HuH-7 (cell line): ENCODE measurements at regions not wholly inside any gene's neighbourhood (a gene's known extent, or its start where the extent isn't known, plus 50 kb on each side); places are given as distances from the start of the nearest gene placed in this dataset.
"Not testable (repeated sequence)": the region's sequence is repeated elsewhere in the genome, so short reads cannot be mapped to it uniquely, and the experiment has no call there.

Experiments
- DNase-seq: peaks from one replicate; pipeline ENCODE4 v3.0.0; 2011; ENCODE audit warnings: low spot score

GRCh38 chr2:147015591-147015990, 829.2 kb upstream of the ACVR2A start:
- DNase-seq: no peak

GRCh38 chr2:147013696-147014392, 831.0 kb upstream of the ACVR2A start:
- no peak for DNase-seq

- no peak for DNase-seq
These were observed 836.3 kb upstream of the ACVR2A start for GRCh38 chr2:147008481-147008880.

- DNase-seq: no peak
These were observed 838.1 kb upstream of the ACVR2A start for GRCh38 chr2:147006736-147007141.

DNA sequence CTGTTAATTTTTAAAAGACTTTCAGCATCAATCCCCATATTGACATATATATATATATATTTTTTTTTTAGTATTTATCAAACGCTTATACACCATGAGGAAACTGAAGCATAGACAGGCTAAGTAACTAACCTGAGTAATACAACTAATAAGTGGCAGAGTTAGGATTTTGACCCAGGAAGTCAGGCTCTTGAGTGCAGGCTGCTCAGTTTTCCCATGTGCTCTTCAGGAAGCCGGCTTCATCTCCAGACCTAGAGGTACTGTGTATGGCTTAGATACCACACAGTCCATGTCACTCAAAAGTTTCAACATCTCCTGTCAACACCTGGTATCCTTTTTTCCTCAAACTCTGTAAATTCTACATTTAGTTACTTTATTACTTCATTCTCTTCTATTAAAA, 841.7 kb upstream of the ACVR2A start:
- DNase-seq: no peak

- DNase-seq: no peak
These were observed 842.6 kb upstream of the ACVR2A start for GRCh38 chr2:147002256-147002655.

GRCh38 chr2:147001061-147001460, 843.8 kb upstream of the ACVR2A start:
- DNase-seq: no peak

DNA sequence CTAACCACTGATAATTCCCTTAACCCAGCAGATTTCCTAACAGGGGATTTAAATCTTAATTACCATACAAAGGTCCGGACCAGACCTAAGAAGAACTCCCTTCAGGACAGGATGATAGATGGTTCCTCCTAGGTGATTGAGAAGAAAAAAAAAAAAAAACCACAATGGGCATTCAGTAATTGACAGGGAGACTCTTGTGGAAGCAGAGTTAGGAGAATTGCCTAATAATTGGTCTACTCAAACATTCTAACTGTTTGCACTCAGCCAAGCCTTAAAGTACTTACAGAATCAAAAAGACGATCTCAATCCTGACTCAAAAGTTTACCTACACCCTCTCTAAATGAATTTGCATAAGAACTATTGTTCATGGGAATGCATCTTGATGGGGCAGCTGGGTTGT, 844.7 kb upstream of the ACVR2A start:
- not testable (repeated sequence) for DNase-seq

DNA sequence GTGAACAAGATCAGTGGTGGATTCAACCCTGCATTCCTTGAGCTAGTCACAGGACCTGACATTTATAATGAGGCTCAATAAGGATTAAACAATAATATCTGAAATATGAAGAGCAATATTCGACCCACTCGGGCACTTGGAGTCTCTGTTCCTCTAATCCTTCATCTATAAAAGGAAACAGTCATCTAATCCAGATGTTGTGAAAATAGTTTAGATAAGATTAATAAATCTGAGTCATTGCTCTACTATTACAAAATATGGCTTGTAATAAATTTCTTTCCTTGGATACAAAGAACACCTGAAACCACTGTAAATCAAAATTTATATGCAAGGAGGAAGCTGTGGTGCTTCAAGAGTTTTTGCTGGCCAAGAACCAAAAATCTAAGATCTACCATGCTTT, 846.9 kb upstream of the ACVR2A start:
- no peak for DNase-seq

- no peak for DNase-seq
These were observed 847.3 kb upstream of the ACVR2A start for GRCh38 chr2:146997488-146997887.

DNA sequence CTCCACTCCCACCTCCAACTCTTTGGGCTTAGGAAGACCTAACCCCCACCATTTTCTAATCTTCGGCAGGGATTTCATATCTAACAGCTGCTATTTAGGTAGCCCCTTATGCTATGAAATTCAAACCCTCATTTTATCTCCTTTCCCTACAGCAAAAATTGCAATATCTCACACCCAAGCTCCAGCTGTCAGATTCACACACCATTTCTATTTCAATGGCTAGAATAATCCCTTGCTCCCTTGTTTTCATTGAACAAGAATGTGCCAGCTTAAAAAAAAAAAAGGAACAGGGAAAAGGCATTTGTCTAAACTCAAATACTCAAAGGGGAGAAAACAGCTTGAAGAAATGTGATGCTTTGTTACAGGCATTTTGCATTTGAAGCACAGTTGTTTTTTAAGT, 850.6 kb upstream of the ACVR2A start:
- DNase-seq: no peak

DNA sequence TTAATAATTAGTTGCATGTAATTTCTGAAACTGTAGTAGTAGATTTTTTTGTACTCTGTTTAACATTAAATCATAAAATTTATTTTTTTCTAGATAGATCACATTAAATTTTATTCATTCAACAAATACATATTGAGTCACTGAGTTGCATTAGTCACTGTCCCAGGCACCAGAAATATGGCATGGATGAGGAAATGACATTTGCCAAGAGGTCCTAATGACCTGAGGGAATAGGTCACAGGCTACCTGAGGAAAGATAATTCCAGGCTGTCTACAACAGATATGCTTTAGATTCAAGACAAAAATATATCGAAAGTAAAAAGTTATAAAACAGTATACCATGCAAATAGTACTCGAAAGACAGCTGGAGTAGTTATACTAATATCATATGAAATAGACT, 852.4 kb upstream of the ACVR2A start:
- DNase-seq: no peak

GRCh38 chr2:146992057-146992456, 852.8 kb upstream of the ACVR2A start:
- DNase-seq: no peak

GRCh38 chr2:146990311-146991054, 854.3 kb upstream of the ACVR2A start:
- DNase-seq: no peak

DNA sequence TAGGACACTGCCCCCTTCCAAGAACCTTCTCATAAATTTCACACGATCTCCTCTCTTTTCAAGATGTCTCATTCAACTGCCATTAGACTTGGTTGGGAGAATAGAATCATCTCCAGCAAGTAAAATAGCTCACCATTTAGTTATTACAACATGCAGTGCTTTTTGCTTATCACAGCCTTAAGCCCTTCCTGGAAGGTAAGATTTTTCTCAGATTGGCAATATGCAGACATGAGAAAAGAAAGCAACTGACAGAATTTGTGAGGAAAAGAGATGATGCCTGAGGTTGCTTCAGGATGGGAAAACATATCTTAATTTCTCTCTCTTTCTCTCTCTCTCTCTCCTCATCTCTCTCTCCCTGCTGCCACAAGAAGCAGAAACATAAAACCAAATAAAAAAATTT, 855.1 kb upstream of the ACVR2A start:
- no peak for DNase-seq

- DNase-seq: no peak
These were observed 856.8 kb upstream of the ACVR2A start for GRCh38 chr2:146987996-146988395.

GRCh38 chr2:146986161-146986560, 858.7 kb upstream of the ACVR2A start:
- DNase-seq: no peak

GRCh38 chr2:146985753-146986152, 859.1 kb upstream of the ACVR2A start:
- DNase-seq: no peak

DNA sequence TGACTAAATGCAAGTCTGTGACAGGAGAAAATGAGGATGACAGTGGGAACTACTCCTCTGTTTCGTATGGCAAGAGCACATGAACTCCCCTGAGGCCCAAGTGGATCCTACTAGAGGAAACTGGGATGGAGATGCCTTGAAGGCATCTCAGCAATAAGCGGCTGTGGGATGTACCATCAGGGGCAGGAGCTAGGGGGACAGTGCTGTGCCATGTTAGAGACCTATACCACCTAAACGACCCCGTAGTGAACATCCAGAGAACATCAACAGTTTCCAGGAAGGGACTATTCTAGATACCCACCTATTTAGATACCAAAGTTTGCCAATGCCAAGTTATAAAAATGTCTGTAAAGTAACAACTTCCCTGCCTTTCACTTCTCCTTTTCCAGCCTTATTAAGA, 860.8 kb upstream of the ACVR2A start:
- DNase-seq: no peak

GRCh38 chr2:146982393-146982846, 862.4 kb upstream of the ACVR2A start:
- DNase-seq: peak; percentile 4

DNA sequence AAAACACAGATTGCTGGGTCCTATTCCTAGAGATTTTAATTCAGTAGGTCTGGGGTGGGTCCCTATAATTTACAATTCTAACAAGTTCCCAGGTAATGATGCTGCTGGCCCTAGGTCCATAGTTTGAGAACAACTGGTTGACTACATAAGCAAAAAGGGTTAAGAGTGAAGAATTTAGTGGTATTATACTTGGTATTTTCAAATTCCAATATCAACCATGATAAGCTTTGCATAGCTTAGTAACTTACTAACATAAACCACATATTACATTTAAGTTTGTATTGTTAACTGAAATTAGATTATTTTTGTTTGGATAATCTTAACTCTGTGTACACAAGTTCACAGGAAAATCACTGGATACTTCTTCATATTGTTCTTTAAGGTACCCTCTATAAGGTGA, 862.9 kb upstream of the ACVR2A start:
- DNase-seq: no peak

DNA sequence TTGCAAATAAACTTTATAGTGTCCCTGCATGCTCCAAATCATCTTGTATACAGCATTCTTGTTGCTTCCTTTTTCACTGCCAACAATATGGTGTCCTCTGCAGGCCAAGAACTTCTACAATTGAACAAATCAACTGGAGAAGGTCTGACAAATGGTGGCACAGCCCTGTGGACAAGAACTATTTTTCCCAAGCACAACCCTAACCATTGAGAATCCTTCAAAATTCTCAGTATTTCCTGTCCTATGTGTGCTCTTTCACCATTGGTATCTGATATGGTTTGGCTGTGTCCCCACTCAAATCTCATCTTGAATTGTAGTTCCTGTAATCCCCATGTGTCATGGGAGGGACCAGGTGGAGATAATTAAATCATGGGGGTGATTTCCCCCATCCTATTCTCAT, 865.1 kb upstream of the ACVR2A start:
- no peak for DNase-seq
